Tibial nerve (tissue), 4 donors: ENCODE measurements at regions not wholly inside any gene's neighbourhood (a gene's known extent, or its start where the extent isn't known, plus 50 kb on each side); places are given as distances from the start of the nearest gene placed in this dataset.

Experiments used
- DNase-seq, 2 donors: peaks; one replicate each; pipeline ENCODE4 v3.0.0-alpha.2; 2019; ENCODE audit warnings: low spot score in 2 of 2
- H3K27ac ChIP-seq, 4 donors: fragments of 200-600 bp; sonication (generic) in 3 of 4; one replicate each; pipeline ENCODE4 v1.5.1; 2017 to 2019; ENCODE audit warnings: mild to moderate bottlenecking in 1 of 4
- H3K27me3 ChIP-seq, 2 donors: fragments of 200-600 bp; sonication (generic) in 1 of 2; one replicate each; pipeline versions ENCODE4 v1.5.1 to v1.6.0; 2017 to 2019
- H3K36me3 ChIP-seq, 3 donors: fragments of 200-600 bp; sonication (generic); one replicate each; pipeline ENCODE4 v1.5.1; 2018 to 2019
- H3K4me1 ChIP-seq, 4 donors: fragments of 200-600 bp; sonication (generic) in 3 of 4; one replicate each; pipeline ENCODE4 v1.5.1; 2017 to 2019
- H3K4me3 ChIP-seq, 4 donors: fragments of 200-600 bp; sonication (generic) in 3 of 4; one replicate each; pipeline ENCODE4 v1.5.1; 2017 to 2019; ENCODE audit warnings: mild to moderate bottlenecking in 1 of 4, moderate library complexity in 1 of 4
- H3K9me3 ChIP-seq, 4 donors: fragments of 200-600 bp; sonication (generic) in 3 of 4; one replicate each; pipeline ENCODE4 v1.5.1; 2017 to 2019
- EP300 ChIP-seq, 2 donors: sonication (generic); formaldehyde crosslinking; IDR thresholded peaks; one replicate each; pipeline ENCODE4 v1.6.1; 2017; ENCODE audit warnings: antibody characterized with exemption in 2 of 2, mild to moderate bottlenecking in 1 of 2
- POLR2A ChIP-seq, 2 donors: fragments of 450-650 bp; IDR thresholded peaks; one replicate each; pipeline ENCODE4 v1.6.1; 2017; ENCODE audit warnings: antibody characterized with exemption in 2 of 2, mild to moderate bottlenecking in 2 of 2, moderate library complexity in 2 of 2
- WGBS, 2 donors: methylation state at CpG; one replicate each; pipeline ENCODE4 v1.1.5; 2018; 5-methylcytosine and 5-hydroxymethylcytosine counted together
- TF ChIP-seq, protein P1 (sequence below), 5 experiments: fragments of 200-600 bp in 3 of 5; fragments of 450-650 bp in 2 of 5; sonication (generic) in 3 of 5; IDR thresholded peaks; one replicate each; pipeline ENCODE4 v1.5.1; 2016 to 2019; ENCODE audit warnings: antibody characterized with exemption in 5 of 5, mild to moderate bottlenecking in 3 of 5, moderate library complexity in 2 of 5

DNA sequence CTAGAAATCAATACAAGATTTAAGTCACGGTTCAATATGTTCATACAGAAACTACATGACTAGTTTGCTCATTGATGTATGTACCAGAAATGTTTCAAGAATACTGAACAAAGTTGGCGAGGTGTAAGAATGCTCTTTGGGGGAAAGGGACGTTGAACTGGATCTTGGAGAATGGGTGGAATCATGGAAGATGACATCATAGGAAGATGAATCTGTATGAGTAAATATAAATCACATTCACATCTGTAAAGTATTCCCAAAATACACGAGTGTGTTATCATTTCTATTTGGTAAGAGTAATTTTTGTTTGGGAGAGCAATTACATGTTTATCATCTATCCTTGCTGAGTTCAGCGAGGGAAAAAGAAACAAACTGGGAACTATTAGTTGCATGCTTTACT is 162.2 kb upstream of the TMTC1 start:
- Histone ChIP-seq H3K4me3 (no peak overlapping the region), H3K36me3 (no peaks in the 10 kb centered on the region), H3K4me1 (peaks cover 0 to 3% (median 0%) of the 10 kb centered on the region in 4 donors), H3K27ac (no peak overlapping the region), H3K27me3 (no peaks in the 10 kb centered on the region), H3K9me3 (no peaks in the 10 kb centered on the region)
- no peak for DNase-seq
- TF ChIP-seq, protein P1, sequence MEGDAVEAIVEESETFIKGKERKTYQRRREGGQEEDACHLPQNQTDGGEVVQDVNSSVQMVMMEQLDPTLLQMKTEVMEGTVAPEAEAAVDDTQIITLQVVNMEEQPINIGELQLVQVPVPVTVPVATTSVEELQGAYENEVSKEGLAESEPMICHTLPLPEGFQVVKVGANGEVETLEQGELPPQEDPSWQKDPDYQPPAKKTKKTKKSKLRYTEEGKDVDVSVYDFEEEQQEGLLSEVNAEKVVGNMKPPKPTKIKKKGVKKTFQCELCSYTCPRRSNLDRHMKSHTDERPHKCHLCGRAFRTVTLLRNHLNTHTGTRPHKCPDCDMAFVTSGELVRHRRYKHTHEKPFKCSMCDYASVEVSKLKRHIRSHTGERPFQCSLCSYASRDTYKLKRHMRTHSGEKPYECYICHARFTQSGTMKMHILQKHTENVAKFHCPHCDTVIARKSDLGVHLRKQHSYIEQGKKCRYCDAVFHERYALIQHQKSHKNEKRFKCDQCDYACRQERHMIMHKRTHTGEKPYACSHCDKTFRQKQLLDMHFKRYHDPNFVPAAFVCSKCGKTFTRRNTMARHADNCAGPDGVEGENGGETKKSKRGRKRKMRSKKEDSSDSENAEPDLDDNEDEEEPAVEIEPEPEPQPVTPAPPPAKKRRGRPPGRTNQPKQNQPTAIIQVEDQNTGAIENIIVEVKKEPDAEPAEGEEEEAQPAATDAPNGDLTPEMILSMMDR (IDR thresholded peaks at IDR 0.05) = no peak
- 49 to 52% methylated on average over 5 of the region's 5 CpGs for WGBS, 2 donors

DNA sequence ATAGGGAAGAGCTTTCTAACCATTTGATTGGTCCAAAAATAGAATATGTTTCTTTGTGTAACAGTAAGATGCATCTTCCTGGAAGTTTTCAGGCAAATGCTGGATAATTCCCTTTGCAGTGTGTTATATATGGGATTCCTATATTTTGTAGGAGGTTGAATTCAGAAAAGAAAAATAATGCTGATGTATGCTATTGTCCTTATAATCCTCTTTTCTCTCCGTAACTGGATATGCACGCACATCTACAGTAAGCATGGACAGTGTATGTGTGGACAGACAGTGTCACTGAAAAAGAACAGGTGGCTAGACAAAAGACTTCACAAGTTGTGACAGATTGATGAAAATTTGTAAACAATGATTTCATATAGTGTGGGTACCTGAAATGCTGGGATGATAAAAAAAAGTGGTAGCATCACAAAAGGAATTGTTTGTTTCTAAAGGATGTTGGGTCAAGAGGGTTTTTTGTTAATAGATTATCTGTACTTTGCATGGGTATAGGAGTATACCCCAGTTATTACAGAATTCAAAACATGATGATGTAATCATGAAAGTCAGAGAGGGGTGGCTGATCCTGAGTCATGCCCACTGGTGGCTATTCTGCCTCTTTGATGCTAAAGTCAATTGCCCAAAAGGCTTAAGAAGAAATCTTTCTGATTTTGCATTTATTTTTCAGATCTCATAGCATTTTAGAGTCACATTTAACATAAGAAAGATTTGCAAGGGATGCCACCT is 160.7 kb upstream of the TMTC1 start:
- Histone ChIP-seq H3K9me3 (peaks cover 0 to 6% (median 0%) of the 10 kb centered on the region in 4 donors), H3K27me3 (no peaks in the 10 kb centered on the region), H3K36me3 (no peaks in the 10 kb centered on the region), H3K4me1 (peaks cover 0 to 3% (median 0%) of the 10 kb centered on the region in 4 donors), H3K27ac (no peak overlapping the region), H3K4me3 (no peak overlapping the region)
- DNase-seq = no peak
- TF ChIP-seq POLR2A (IDR thresholded peaks at IDR 0.05) (no peak), EP300 (IDR thresholded peaks at IDR 0.05) (no peak)
- TF ChIP-seq, protein P1 (IDR thresholded peaks at IDR 0.05) = no peak
- 91 to 97% methylated on average over 2 of the region's 2 CpGs for WGBS, 2 donors

DNA sequence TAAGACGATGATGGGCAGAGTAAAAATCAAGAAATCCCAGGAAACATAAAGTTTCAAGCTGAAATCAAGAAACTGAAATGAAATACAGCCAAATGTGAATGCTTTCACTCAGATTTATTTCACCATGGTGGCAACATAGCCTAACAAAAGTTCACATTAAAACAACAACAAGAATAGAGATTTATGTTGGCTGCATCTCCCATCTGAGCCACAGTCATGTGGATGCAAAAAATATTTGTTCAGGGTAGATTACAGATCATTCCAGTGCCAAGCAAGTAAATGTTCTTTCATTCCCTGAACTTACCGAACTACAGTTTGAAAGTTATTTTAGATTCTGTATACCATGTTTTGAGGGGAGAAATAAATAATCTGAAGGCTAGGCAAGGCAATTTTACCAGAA is 159.9 kb upstream of the TMTC1 start:
- H3K4me3 ChIP-seq = no peak overlapping the region
- H3K4me1 ChIP-seq = no peaks in the 10 kb centered on the region
- no peaks in the 10 kb centered on the region for H3K27me3 ChIP-seq
- peaks cover 0 to 6% (median 0%) of the 10 kb centered on the region in 4 donors for H3K9me3 ChIP-seq
- TF ChIP-seq, protein P1 (IDR thresholded peaks at IDR 0.05) = no peak
- TF ChIP-seq EP300 (IDR thresholded peaks at IDR 0.05) = peak in 1 of 2 donors; percentile 7
- no peaks in the 10 kb centered on the region for H3K36me3 ChIP-seq
- no peak overlapping the region for H3K27ac ChIP-seq
- 41 to 42% methylated on average over 2 of the region's 2 CpGs for WGBS, 2 donors
- DNase-seq = no peak

DNA sequence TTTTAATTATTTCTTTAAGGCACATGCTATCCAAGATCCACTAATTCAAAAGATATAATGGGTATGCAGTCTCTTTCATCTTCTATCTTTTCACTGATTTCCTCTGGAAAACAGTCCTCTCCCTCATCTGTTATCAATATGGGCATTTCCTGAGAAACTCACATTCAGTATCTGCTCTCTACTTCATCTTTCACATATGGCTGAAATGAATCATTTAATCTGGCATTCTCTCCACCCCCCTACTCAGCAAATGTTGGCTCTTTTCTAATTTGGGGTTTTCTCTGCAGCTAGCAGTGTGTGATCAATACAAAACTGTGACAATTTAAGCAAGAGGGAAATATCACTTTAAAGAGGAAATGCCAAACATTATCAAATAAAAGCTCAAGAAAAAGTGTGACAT is 157.1 kb upstream of the TMTC1 start:
- H3K27ac ChIP-seq = no peak overlapping the region
- no peak overlapping the region for H3K4me3 ChIP-seq
- no peaks in the 10 kb centered on the region for H3K36me3 ChIP-seq
- H3K27me3 ChIP-seq = no peaks in the 10 kb centered on the region
- H3K4me1 ChIP-seq = no peaks in the 10 kb centered on the region
- peaks cover 0 to 6% (median 0%) of the 10 kb centered on the region in 4 donors for H3K9me3 ChIP-seq
- TF ChIP-seq POLR2A (IDR thresholded peaks at IDR 0.05) = no peak
- TF ChIP-seq, protein P1 (IDR thresholded peaks at IDR 0.05) = no peak
- no peak for TF ChIP-seq EP300 (IDR thresholded peaks at IDR 0.05)
- no peak for DNase-seq

DNA sequence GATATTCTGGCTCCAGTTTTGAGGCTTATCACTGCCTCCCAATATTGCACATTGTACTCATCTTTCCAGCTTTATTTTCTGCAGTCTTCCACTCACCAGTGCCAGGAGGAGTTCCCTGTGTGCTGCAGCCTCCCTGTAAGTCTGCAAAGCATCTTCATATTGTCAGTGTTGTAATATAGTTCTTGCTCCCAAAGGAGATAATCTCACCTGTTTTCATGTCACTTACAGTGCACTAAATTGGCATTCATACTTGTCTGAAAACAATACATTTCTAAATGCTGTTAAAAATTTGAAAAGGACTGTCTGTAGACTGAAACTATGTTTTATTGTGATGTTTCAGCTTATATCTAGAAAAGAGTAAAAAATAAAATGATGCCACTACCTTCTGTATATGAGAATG is 146.8 kb upstream of the TMTC1 start:
- H3K9me3 ChIP-seq = no peaks in the 10 kb centered on the region
- no peaks in the 10 kb centered on the region for H3K27me3 ChIP-seq
- TF ChIP-seq, protein P1 (IDR thresholded peaks at IDR 0.05) = no peak
- TF ChIP-seq POLR2A (IDR thresholded peaks at IDR 0.05) (no peak), EP300 (IDR thresholded peaks at IDR 0.05) (no peak)
- no peak overlapping the region for H3K4me3 ChIP-seq
- no peaks in the 10 kb centered on the region for H3K4me1 ChIP-seq
- no peak for DNase-seq
- no peaks in the 10 kb centered on the region for H3K36me3 ChIP-seq
- H3K27ac ChIP-seq = no peak overlapping the region
